H9 (cell line): ENCODE measurements at regions not wholly inside any gene's neighbourhood (a gene's known extent, or its start where the extent isn't known, plus 50 kb on each side); places are given as distances from the start of the nearest gene placed in this dataset.

Source experiments
- DNase-seq: peaks from one replicate; pipeline ENCODE4 v3.0.0-alpha.2; 2017
- H2AFZ ChIP-seq: one replicate; pipeline ENCODE4 v1.6.1; 2013; ENCODE audit warnings: mild to moderate bottlenecking, low read length, control low read depth, moderate library complexity
- H2AK5ac ChIP-seq: 2 replicates; pipeline ENCODE4 v1.6.1; 2013; ENCODE audit warnings: low read length, control low read depth, mixed read lengths; ENCODE audit not compliant: insufficient read length
- H2BK120ac ChIP-seq: one replicate; pipeline ENCODE4 v1.6.1; 2013; ENCODE audit warnings: low read depth, mild to moderate bottlenecking, low read length, control low read depth, inconsistent platforms; ENCODE audit not compliant: poor library complexity, severe bottlenecking
- H2BK12ac ChIP-seq: 2 replicates; pipeline ENCODE4 v1.6.1; 2013; ENCODE audit warnings: low read length, control low read depth, mixed read lengths, low read depth; ENCODE audit not compliant: insufficient read length
- H2BK15ac ChIP-seq: 2 replicates; pipeline ENCODE4 v1.6.1; 2013; ENCODE audit warnings: low read depth, low read length, control low read depth
- H2BK20ac ChIP-seq: one replicate; pipeline ENCODE4 v1.6.1; 2013; ENCODE audit warnings: low read depth, mild to moderate bottlenecking, low read length, control low read depth, inconsistent platforms; ENCODE audit not compliant: poor library complexity, severe bottlenecking
- H2BK5ac ChIP-seq: 2 replicates; pipeline ENCODE4 v1.6.1; 2013; ENCODE audit warnings: low read length, control low read depth, mixed read lengths; ENCODE audit not compliant: insufficient read length
- H3K14ac ChIP-seq: 2 replicates; pipeline ENCODE4 v1.6.1; 2013; ENCODE audit warnings: low read length, control low read depth; ENCODE audit not compliant: insufficient read depth
- H3K18ac ChIP-seq: 2 replicates; pipeline ENCODE4 v1.6.1; 2013; ENCODE audit warnings: low read depth, mild to moderate bottlenecking, mixed read lengths, low read length, control low read depth; ENCODE audit not compliant: insufficient read length
- H3K23ac ChIP-seq: 2 replicates; pipeline ENCODE4 v1.6.1; 2013; ENCODE audit warnings: low read length, control low read depth, mixed read lengths, low read depth; ENCODE audit not compliant: insufficient read length
- H3K23me2 ChIP-seq: 2 replicates; pipeline ENCODE4 v1.6.1; 2013; ENCODE audit warnings: low read depth, mild to moderate bottlenecking, mixed read lengths, low read length, control low read depth; ENCODE audit not compliant: insufficient read length, poor library complexity, severe bottlenecking
- H3K27ac ChIP-seq: 2 replicates; pipeline ENCODE4 v1.5.1; 2013; ENCODE audit warnings: low read length, control low read depth, mixed read lengths, low read depth; ENCODE audit not compliant: insufficient read length
- H3K27me3 ChIP-seq: 2 replicates; pipeline ENCODE4 v1.6.1; 2013; ENCODE audit warnings: low read length, control low read depth, inconsistent platforms; ENCODE audit not compliant: insufficient read depth
- H3K4ac ChIP-seq: 2 replicates; pipeline ENCODE4 v1.6.1; 2013; ENCODE audit warnings: low read depth, mild to moderate bottlenecking, control low read depth, inconsistent platforms, low read length, moderate library complexity
- H3K4me1 ChIP-seq: 2 replicates; pipeline ENCODE4 v1.6.1; 2013; ENCODE audit warnings: low read length, control low read depth, inconsistent platforms; ENCODE audit not compliant: insufficient read depth
- H3K4me2 ChIP-seq: 2 replicates; pipeline ENCODE4 v1.6.1; 2013; ENCODE audit warnings: low read length, control low read depth, mixed read lengths; ENCODE audit not compliant: insufficient read length, insufficient read depth
- H3K56ac ChIP-seq: 2 replicates; pipeline ENCODE4 v1.6.1; 2013; ENCODE audit warnings: low read depth, mild to moderate bottlenecking, mixed read lengths, low read length, control low read depth; ENCODE audit not compliant: insufficient read length
- H3K79me1 ChIP-seq: 2 replicates; pipeline ENCODE4 v1.6.1; 2013; ENCODE audit warnings: low read depth, mild to moderate bottlenecking, moderate library complexity, low read length, control low read depth, inconsistent platforms; ENCODE audit not compliant: insufficient read depth, poor library complexity, severe bottlenecking
- H3K79me2 ChIP-seq: 2 replicates; pipeline ENCODE4 v1.6.1; 2013; ENCODE audit warnings: low read length, control low read depth, inconsistent platforms; ENCODE audit not compliant: insufficient read depth
- H3K9ac ChIP-seq: 2 replicates; pipeline ENCODE4 v1.6.1; 2013; ENCODE audit warnings: low read length, control low read depth, mixed read lengths; ENCODE audit not compliant: insufficient read length; ENCODE audit errors: extremely low read depth
- H3K9me3 ChIP-seq: one replicate; pipeline ENCODE4 v1.6.1; 2013; ENCODE audit warnings: low read depth, low read length, inconsistent platforms; ENCODE audit not compliant: control insufficient read depth
- H3T11ph ChIP-seq: one replicate; pipeline ENCODE4 v1.6.1; 2013; ENCODE audit warnings: mild to moderate bottlenecking, low read length, control low read depth, inconsistent platforms
- H4K20me1 ChIP-seq: one replicate; pipeline ENCODE4 v1.6.1; 2013; ENCODE audit not compliant: control insufficient read depth, insufficient read length, insufficient read depth
- H4K5ac ChIP-seq: 2 replicates; pipeline ENCODE4 v1.6.1; 2013; ENCODE audit warnings: low read depth, mild to moderate bottlenecking, mixed read lengths, low read length, control low read depth; ENCODE audit not compliant: insufficient read length
- H4K8ac ChIP-seq: replicated peaks from 2 replicates; pipeline ENCODE4 v1.6.1; 2013; ENCODE audit warnings: low read length, control low read depth, mixed read lengths, low read depth; ENCODE audit not compliant: insufficient read length
- H4K91ac ChIP-seq: 2 replicates; pipeline ENCODE4 v1.6.1; 2013; ENCODE audit warnings: low read depth, mild to moderate bottlenecking, moderate library complexity, mixed read lengths, low read length, control low read depth; ENCODE audit not compliant: insufficient read length
- H3K27ac Mint-ChIP-seq, 3 experiments: 2 replicates in 2 of 3; 3 replicates in 1 of 3; pipeline ENCODE4 v1.8.0; 2020 to 2021; ENCODE audit warnings: mixed read lengths in 3 of 3, mild to moderate bottlenecking in 1 of 3, moderate library complexity in 1 of 3
- H3K27me3 Mint-ChIP-seq: 2 replicates; pipeline ENCODE4 v1.8.0; 2021; ENCODE audit warnings: low read depth, mild to moderate bottlenecking, moderate library complexity, mixed read lengths
- H3K36me3 Mint-ChIP-seq, 3 experiments: 2 replicates in 2 of 3; 3 replicates in 1 of 3; pipeline ENCODE4 v1.8.0; 2020 to 2021; ENCODE audit warnings: low read depth in 3 of 3, mixed read lengths in 3 of 3; ENCODE audit not compliant: insufficient read depth in 1 of 3
- H3K4me1 Mint-ChIP-seq, 2 experiments: 2 replicates each; pipeline ENCODE4 v1.8.0; 2020; ENCODE audit warnings: mixed read lengths in 2 of 2
- H3K4me3 Mint-ChIP-seq, 2 experiments: 2 replicates in 1 of 2; 3 replicates in 1 of 2; pipeline ENCODE4 v1.8.0; 2020 to 2021; ENCODE audit warnings: mild to moderate bottlenecking in 2 of 2, mixed read lengths in 2 of 2, moderate library complexity in 1 of 2
- H3K9me3 Mint-ChIP-seq, 2 experiments: 2 replicates in 1 of 2; 3 replicates in 1 of 2; pipeline ENCODE4 v1.8.0; 2020; ENCODE audit warnings: mild to moderate bottlenecking in 2 of 2, mixed read lengths in 2 of 2, moderate library complexity in 1 of 2
- WGBS: extraction: QIAGEN DNeasy Blood & Tissue Kit; methylation state at CpG from one replicate; pipeline ENCODE4 v1.1.7; 2013; ENCODE audit warnings: missing lambda C conversion rate, low lambda C conversion rate, mixed read lengths; ENCODE audit not compliant: insufficient read length; ENCODE audit errors: extremely low coverage; 5-methylcytosine and 5-hydroxymethylcytosine counted together
- TF ChIP-seq, protein P1 (sequence below): fragments of 200-600 bp; sonication (generic); conservative IDR thresholded peaks from 3 replicates; pipeline ENCODE4 v1.8.0; 2021; ENCODE audit warnings: antibody characterized with exemption, mild to moderate bottlenecking

DNA sequence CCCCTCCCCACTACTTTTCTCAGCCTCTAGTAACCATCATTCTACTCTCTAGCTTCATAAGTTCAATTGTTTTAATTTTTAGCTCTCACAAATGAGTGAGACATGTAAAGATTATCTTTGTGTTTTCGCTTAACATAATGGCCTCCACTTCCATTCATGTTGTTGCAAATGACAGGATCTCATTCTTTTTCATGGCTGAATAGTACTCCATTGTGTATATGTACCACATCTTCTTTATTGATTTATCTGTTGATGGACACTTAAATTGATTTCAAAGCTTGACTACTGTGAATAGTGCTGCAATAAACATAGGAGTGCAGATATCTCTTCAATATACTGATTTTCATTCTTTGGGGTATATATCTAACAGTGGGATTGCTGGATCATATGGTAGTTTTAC lies 699.8 kb upstream of the NR2F2 start:
- Histone ChIP-seq H3K27me3 (no peaks in the 10 kb centered on the region), H3K4me1 (no peaks in the 10 kb centered on the region; the same call in 1 of the 2 replicates), H3K9me3 (no peaks in the 10 kb centered on the region), H3K14ac (no peak overlapping the region), H2BK20ac (no peak overlapping the region), H2AK5ac (no peak overlapping the region), H3K27ac (no peak overlapping the region), H3K9ac (no peak overlapping the region), H4K8ac (no peak overlapping the region), H3K56ac (no peak overlapping the region), H3K23ac (no peak overlapping the region), H2BK5ac (no peak overlapping the region), H4K20me1 (no peaks in the 10 kb centered on the region), H3K4me2 (no peak overlapping the region), H3K23me2 (no peaks in the 10 kb centered on the region), H2BK120ac (no peak overlapping the region), H4K5ac (no peak overlapping the region), H3K18ac (no peak overlapping the region), H3K79me2 (no peaks in the 10 kb centered on the region), H3T11ph (no peak overlapping the region), H2BK15ac (no peak overlapping the region), H2AFZ (no peak overlapping the region), H3K4ac (no peak overlapping the region), H4K91ac (no peak overlapping the region), H3K79me1 (no peaks in the 10 kb centered on the region), H2BK12ac (no peak overlapping the region)
- no peaks in the 10 kb centered on the region for H3K9me3 Mint-ChIP-seq
- WGBS: no CpG with 5 or more reads among the region's 1 CpG
- H3K4me1 Mint-ChIP-seq: peaks cover 10% of the 10 kb centered on the region in 2 experiments
- no peaks in the 10 kb centered on the region for H3K27me3 Mint-ChIP-seq
- no peak overlapping the region for H3K4me3 Mint-ChIP-seq
- TF ChIP-seq, protein P1, sequence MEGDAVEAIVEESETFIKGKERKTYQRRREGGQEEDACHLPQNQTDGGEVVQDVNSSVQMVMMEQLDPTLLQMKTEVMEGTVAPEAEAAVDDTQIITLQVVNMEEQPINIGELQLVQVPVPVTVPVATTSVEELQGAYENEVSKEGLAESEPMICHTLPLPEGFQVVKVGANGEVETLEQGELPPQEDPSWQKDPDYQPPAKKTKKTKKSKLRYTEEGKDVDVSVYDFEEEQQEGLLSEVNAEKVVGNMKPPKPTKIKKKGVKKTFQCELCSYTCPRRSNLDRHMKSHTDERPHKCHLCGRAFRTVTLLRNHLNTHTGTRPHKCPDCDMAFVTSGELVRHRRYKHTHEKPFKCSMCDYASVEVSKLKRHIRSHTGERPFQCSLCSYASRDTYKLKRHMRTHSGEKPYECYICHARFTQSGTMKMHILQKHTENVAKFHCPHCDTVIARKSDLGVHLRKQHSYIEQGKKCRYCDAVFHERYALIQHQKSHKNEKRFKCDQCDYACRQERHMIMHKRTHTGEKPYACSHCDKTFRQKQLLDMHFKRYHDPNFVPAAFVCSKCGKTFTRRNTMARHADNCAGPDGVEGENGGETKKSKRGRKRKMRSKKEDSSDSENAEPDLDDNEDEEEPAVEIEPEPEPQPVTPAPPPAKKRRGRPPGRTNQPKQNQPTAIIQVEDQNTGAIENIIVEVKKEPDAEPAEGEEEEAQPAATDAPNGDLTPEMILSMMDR: no peak
- no peak overlapping the region for H3K27ac Mint-ChIP-seq
- no peak for DNase-seq
- H3K36me3 Mint-ChIP-seq: no peaks in the 10 kb centered on the region
